ENCODE measurements at regions not wholly inside any gene's neighbourhood (a gene's known extent, or its start where the extent isn't known, plus 50 kb on each side); places are given as distances from the start of the nearest gene placed in this dataset.
"Not testable (repeated sequence)": the region's sequence is repeated elsewhere in the genome, so short reads cannot be mapped to it uniquely, and the experiment has no call there.

DNA sequence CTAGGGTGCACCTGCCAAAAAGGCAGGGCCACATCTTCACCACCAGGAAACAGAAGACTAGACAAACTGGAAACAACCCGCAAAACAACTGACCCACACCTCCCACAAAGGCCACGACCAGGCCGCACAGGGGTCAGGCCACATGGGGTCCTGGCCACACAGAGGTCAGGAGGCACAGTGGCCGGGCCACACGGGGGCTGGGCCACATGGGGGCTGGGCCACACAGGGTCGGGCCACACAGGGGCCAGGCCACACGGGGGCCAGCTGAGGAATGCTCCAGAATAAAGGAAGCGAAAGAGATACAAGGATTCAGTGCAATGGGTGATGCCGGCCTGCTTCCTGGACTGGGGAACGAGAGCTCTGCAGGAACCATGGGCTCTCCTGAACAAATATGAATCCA is 91.6 kb downstream of the OLFM1 start:
- no peak overlapping the region for H3K4me3 ChIP-seq (ENCODE audit: low read depth, low read length)
- no peak for DNase-seq (ENCODE audit: low read depth)
- TF ChIP-seq, protein P1, sequence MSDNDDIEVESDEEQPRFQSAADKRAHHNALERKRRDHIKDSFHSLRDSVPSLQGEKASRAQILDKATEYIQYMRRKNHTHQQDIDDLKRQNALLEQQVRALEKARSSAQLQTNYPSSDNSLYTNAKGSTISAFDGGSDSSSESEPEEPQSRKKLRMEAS (IDR thresholded peaks at IDR 0.05; ENCODE audit: low read depth, low read length), result no peak
- TF ChIP-seq CTCF (IDR thresholded peaks at IDR 0.05; ENCODE audit: low read depth, low read length), result no peak
- TF ChIP-seq POLR2A (IDR thresholded peaks at IDR 0.05; ENCODE audit: extremely low read depth, insufficient read length), result no peak
- TF ChIP-seq MYC (IDR thresholded peaks at IDR 0.05; ENCODE audit: low read depth, low read length), result no peak

GRCh38 chr9:135179976-135180375 is 92.5 kb downstream of the OLFM1 start:
- DNase-seq (ENCODE audit: low read depth), result no peak
- TF ChIP-seq CTCF (IDR thresholded peaks at IDR 0.05; ENCODE audit: low read depth, low read length) (no peak), MYC (IDR thresholded peaks at IDR 0.05; ENCODE audit: low read depth, low read length) (no peak), POLR2A (IDR thresholded peaks at IDR 0.05; ENCODE audit: extremely low read depth, insufficient read length) (no peak)
- TF ChIP-seq, protein P1 (IDR thresholded peaks at IDR 0.05; ENCODE audit: low read depth, low read length), result no peak

DNA sequence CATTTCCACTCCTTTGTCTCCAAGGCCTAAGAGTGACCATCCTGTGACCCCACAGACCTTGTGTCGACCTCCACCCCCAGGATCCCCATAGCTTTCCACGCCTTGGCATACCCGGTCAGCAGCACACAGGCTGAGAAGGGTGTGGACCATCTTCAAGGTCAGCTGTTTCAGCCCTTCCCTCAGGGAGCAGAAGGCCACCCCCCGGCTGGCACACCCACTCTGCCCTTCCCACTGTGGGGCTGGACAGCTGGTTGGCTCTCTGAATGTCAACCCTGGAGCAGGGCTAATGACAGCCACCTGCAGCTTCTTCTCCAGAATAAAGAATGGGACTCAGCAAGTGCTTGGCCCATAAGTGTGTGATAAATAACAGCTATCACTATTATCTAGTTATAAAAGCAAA is 93.1 kb downstream of the OLFM1 start:
- no peak overlapping the region for H3K4me3 ChIP-seq (ENCODE audit: low read depth, low read length)
- DNase-seq (ENCODE audit: low read depth), result no peak
- TF ChIP-seq CTCF (IDR thresholded peaks at IDR 0.05; ENCODE audit: low read depth, low read length) (no peak), MYC (IDR thresholded peaks at IDR 0.05; ENCODE audit: low read depth, low read length) (no peak), POLR2A (IDR thresholded peaks at IDR 0.05; ENCODE audit: extremely low read depth, insufficient read length) (no peak)
- TF ChIP-seq, protein P1 (IDR thresholded peaks at IDR 0.05; ENCODE audit: low read depth, low read length), result no peak

More at GRCh38 chr9:135179976-135180375, 92.5 kb downstream of the OLFM1 start:
- no peak overlapping the region for H3K4me3 ChIP-seq (ENCODE audit: low read depth, low read length)

GRCh38 chr9:135181336-135181735 is 93.9 kb downstream of the OLFM1 start:
- TF ChIP-seq, protein P1 (IDR thresholded peaks at IDR 0.05; ENCODE audit: low read depth, low read length), result no peak
- TF ChIP-seq MYC (IDR thresholded peaks at IDR 0.05; ENCODE audit: low read depth, low read length) (no peak), CTCF (IDR thresholded peaks at IDR 0.05; ENCODE audit: low read depth, low read length) (no peak), POLR2A (IDR thresholded peaks at IDR 0.05; ENCODE audit: extremely low read depth, insufficient read length) (no peak)
- H3K4me3 ChIP-seq (ENCODE audit: low read depth, low read length), result no peak overlapping the region
- no peak for DNase-seq (ENCODE audit: low read depth)

- not testable (repeated sequence) for DNase-seq (ENCODE audit: low read depth); H3K4me3 ChIP-seq (ENCODE audit: low read depth, low read length)
These were observed 94.4 kb downstream of the OLFM1 start for GRCh38 chr9:135181841-135182240.

DNA sequence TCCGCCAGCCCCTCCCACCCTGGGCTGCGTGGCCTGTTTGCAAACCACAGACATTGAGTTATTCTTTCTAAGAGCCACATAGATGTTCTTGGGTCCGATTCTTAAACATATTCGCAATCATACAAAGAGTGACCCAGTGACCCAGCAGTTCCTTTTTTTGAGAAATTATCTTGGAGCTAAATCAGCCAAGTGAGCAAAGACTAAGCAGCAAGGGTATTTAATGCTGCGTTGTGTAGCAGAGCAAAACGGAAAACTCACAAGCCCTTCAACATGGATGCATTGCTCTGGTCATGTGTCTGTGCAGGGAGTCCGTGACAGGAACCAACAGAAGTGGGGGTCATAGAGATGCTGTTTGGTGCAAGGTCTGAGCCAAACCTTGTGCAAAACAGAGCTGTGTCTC is 95.6 kb downstream of the OLFM1 start:
- no peak for TF ChIP-seq MYC (IDR thresholded peaks at IDR 0.05; ENCODE audit: low read depth, low read length)
- TF ChIP-seq, protein P1 (IDR thresholded peaks at IDR 0.05; ENCODE audit: low read depth, low read length), result no peak
- TF ChIP-seq POLR2A (IDR thresholded peaks at IDR 0.05; ENCODE audit: extremely low read depth, insufficient read length), result no peak
- TF ChIP-seq CTCF (IDR thresholded peaks at IDR 0.05; ENCODE audit: low read depth, low read length), result no peak
- no peak overlapping the region for H3K4me3 ChIP-seq (ENCODE audit: low read depth, low read length)

More for the DNA sequence above, 95.6 kb downstream of the OLFM1 start:
- DNase-seq (ENCODE audit: low read depth), result no peak

Measured in NB4 (cell line).